ENCODE measurements at regions not wholly inside any gene's neighbourhood (a gene's known extent, or its start where the extent isn't known, plus 50 kb on each side); places are given as distances from the start of the nearest gene placed in this dataset.

DNA sequence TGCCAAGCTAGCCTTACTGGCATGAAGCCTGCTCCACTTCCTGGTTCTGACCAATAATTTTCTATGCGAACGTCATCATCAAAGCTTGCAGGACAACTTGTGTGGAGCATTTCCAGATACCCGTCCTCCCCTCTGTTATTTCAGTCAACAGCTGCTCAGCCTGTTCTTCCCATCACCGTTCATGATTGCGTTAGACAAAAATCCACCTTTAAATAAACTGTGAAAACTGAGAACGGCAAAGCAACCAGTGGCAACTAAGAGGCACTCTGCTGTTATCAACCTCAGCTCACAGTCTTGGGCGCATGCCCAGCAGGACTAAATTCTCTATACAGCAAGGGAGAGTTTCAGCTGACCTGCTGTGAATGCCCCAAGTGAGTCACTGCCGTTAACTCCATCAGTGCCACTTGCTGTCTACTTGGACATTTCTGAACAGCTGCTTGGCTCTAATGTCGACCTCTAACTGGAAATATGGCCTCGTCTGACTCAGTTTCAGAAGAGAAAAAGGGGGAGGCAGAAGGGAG, 207.4 kb upstream of the RUNX1 start:
- peak; percentile 82 for DNase-seq (ENCODE audit: extremely low read depth, low read depth)
- H3K4me3 ChIP-seq (replicated peaks; ENCODE audit: low read depth, low read length): 0 out of 2 replicates have a peak overlapping the region, but pooled peaks have one; percentile 3
- TF ChIP-seq, protein P1, sequence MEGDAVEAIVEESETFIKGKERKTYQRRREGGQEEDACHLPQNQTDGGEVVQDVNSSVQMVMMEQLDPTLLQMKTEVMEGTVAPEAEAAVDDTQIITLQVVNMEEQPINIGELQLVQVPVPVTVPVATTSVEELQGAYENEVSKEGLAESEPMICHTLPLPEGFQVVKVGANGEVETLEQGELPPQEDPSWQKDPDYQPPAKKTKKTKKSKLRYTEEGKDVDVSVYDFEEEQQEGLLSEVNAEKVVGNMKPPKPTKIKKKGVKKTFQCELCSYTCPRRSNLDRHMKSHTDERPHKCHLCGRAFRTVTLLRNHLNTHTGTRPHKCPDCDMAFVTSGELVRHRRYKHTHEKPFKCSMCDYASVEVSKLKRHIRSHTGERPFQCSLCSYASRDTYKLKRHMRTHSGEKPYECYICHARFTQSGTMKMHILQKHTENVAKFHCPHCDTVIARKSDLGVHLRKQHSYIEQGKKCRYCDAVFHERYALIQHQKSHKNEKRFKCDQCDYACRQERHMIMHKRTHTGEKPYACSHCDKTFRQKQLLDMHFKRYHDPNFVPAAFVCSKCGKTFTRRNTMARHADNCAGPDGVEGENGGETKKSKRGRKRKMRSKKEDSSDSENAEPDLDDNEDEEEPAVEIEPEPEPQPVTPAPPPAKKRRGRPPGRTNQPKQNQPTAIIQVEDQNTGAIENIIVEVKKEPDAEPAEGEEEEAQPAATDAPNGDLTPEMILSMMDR (IDR thresholded peaks at IDR 0.05; ENCODE audit: low read depth, low read length, missing control alignments): no peak

DNA sequence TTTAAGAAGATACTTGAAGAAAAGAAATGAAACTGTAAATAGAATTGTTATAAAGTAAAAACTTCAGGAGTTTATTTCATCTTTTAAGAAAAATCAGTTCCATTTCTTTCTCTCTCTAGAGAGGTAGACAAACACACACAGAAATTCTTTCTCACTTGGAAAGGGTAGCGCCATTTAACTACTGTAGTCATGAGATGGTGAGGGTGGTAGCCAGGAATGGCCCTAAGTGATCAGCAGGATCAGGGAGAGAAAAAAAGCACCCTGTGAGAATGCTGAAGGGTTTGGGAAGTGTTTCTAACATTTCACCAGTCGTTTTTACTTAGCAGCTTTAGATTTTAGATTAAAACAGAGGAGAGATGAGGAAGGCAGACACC, 205.7 kb upstream of the RUNX1 start:
- no peak overlapping the region for H3K4me3 ChIP-seq (replicated peaks; ENCODE audit: low read depth, low read length)
- DNase-seq (ENCODE audit: extremely low read depth, low read depth): no peak
- TF ChIP-seq, protein P1 (IDR thresholded peaks at IDR 0.05; ENCODE audit: low read depth, low read length, missing control alignments): no peak

DNA sequence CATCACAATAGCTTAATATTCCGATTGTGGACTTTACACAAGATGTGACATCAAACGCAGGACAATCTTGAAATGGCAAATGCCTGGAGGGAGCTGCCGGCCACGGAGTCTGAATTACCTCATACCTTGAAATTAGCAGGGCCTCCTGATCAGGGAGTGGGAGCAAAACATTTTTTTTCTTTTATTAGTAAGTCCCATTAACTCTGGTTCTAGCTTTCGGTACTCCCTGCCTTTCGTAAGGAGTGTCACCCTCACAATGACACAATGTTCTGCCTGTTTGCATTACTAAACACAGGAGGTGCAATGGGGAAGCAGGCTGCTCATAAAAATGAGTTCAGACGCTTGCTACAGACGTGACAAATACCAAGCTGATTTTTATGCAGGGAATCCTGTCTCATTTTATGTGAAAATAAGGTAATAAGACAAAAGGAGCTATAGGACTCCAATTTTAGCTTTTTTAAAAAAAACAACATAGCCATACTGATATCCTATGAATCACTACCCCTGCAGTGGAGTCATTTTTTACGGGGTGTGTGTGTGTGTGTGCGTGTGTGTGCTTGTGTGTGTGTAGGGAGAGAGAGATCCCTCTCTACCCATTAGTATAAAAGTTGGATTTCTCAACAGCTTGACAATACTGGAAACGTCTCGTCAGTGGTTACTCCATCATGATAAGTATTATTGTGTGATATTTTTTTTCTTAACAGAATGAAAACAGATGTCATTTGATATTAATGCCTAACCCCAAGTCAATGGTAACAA, 205.1 kb upstream of the RUNX1 start:
- no peak for DNase-seq (ENCODE audit: extremely low read depth, low read depth)

DNA sequence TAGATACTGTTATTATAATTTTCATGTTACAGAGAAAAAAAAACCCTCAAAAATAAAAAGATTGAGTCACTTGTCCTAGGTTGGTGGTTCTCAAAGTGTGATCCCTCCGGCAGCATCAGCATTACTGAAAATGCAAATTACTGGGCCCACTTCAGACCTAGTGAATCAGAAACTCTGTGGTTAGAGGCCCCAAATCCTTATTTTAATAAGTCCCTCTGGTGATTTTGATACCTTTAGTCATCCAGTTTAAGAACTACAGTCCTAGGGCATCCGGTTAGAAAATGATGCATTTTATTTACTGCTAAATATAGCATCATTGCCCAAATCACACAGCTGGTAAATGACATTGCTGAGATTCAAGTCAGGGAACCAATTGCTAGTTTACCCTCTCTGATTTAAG, 203.7 kb upstream of the RUNX1 start:
- no peak for DNase-seq (ENCODE audit: extremely low read depth, low read depth)

More for the DNA sequence above, 205.1 kb upstream of the RUNX1 start:
- H3K4me3 ChIP-seq (replicated peaks; ENCODE audit: low read depth, low read length): no peak overlapping the region
- TF ChIP-seq, protein P1 (IDR thresholded peaks at IDR 0.05; ENCODE audit: low read depth, low read length, missing control alignments): no peak

DNA sequence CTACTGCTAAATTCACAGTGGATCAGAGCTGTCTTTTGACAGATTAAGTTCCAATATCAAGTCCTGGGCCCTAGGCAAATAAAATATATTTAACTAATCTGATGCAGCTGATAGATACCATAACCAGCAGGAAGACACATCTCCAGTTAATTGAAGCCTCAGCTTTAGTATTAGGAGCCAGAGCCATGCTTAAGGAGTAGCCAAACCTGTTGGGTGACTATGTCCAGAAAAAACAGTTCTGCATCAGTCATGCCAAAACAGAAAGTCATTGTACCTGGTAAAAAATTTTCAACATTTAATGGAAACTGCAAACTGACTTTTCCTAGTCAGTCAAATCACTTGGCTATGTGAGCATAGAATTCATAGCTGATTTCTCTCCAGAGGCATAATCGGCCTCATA, 200.5 kb upstream of the RUNX1 start:
- DNase-seq (ENCODE audit: extremely low read depth, low read depth): no peak
- no peak overlapping the region for H3K4me3 ChIP-seq (replicated peaks; ENCODE audit: low read depth, low read length)
- TF ChIP-seq, protein P1 (IDR thresholded peaks at IDR 0.05; ENCODE audit: low read depth, low read length, missing control alignments): no peak

More for the DNA sequence above, 203.7 kb upstream of the RUNX1 start:
- TF ChIP-seq, protein P1 (IDR thresholded peaks at IDR 0.05; ENCODE audit: low read depth, low read length, missing control alignments): no peak
- H3K4me3 ChIP-seq (replicated peaks; ENCODE audit: low read depth, low read length): no peak overlapping the region

DNA sequence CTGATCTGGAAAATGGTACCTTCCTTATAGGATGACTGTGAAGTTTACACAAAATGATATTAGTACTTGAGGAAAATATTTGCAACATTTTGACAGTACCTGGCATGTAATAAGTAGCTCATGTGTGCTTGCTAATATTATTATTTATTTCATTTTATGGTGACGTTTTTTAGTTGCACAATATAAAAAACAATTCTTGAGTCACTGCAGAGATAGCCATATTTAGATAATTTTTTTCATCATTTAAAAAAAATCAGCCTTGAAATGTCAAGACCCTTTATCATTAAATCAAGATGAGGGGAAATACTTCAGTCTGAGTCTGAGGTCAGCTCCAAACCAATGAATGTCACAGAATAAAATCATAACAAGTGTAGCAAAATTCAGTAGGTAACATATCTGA, 196.8 kb upstream of the RUNX1 start:
- TF ChIP-seq, protein P1 (IDR thresholded peaks at IDR 0.05; ENCODE audit: low read depth, low read length, missing control alignments): no peak
- no peak overlapping the region for H3K4me3 ChIP-seq (replicated peaks; ENCODE audit: low read depth, low read length)
- DNase-seq (ENCODE audit: extremely low read depth, low read depth): no peak

Measured in HFF-Myc (cell line).